T-cell (primary cell): ENCODE measurements at regions not wholly inside any gene's neighbourhood (a gene's known extent, or its start where the extent isn't known, plus 50 kb on each side); places are given as distances from the start of the nearest gene placed in this dataset.

Experiments
- ATAC-seq, 4 experiments: fragments of 200-7000 bp in 3 of 4; fragments of 150-1000 bp in 1 of 4; cut with Tn5 transposase; replicated peaks in 1 of 4; 1 replicate in 3 of 4; 2 replicates in 1 of 4; pipeline ENCODE4 v1.10.0; 2021; ENCODE audit warnings: moderate library complexity in 3 of 4, mild to moderate bottlenecking in 2 of 4, moderate number of reproducible peaks in 1 of 4
- CTCF ChIA-PET, 2 donors: fragments of 300-600 bp; sonication (Branson Sonifier 250); formaldehyde crosslinking; loops; one replicate each; lab custom pipeline; 2022; ENCODE audit warnings: antibody characterized with exemption in 2 of 2; lab: Charles Lee
- POLR2A ChIA-PET, 2 donors: fragments of 300-600 bp; sonication (Branson Sonifier 250); formaldehyde crosslinking; loops; one replicate each; lab custom pipeline; 2022; ENCODE audit warnings: antibody characterized with exemption in 2 of 2; lab: Charles Lee
- DNase-seq, 35 experiments: peaks; one replicate each; pipeline versions ENCODE4 v3.0.0 to v3.0.0-alpha.2; 2013 to 2023
- H3K27ac ChIP-seq: one replicate; pipeline ENCODE4 v1.5.1; 2013; ENCODE audit warnings: low read length
- H3K27me3 ChIP-seq, 2 experiments: replicated peaks in 1 of 2; 1 replicate in 1 of 2; 2 replicates in 1 of 2; pipeline versions ENCODE4 v1.6.1 to v1.7.0; 2013; ENCODE audit warnings: low read length in 1 of 2, mixed read lengths in 1 of 2; ENCODE audit not compliant: control insufficient read depth in 2 of 2, insufficient read depth in 2 of 2; ENCODE audit errors: extremely low read depth in 1 of 2
- H3K36me3 ChIP-seq, 2 donors: 1 replicate in 1 of 2; 2 replicates in 1 of 2; pipeline versions ENCODE4 v1.6.1 to v1.7.0; 2013; ENCODE audit warnings: low read length in 1 of 2; ENCODE audit not compliant: control insufficient read depth in 2 of 2, insufficient read depth in 1 of 2; ENCODE audit errors: extremely low read depth in 1 of 2
- H3K4me1 ChIP-seq, 2 experiments: 1 replicate in 1 of 2; 2 replicates in 1 of 2; pipeline versions ENCODE4 v1.6.1 to v1.7.0; 2013; ENCODE audit warnings: low read length in 2 of 2, mixed read lengths in 1 of 2; ENCODE audit not compliant: insufficient read depth in 2 of 2, control insufficient read depth in 1 of 2; ENCODE audit errors: extremely low read depth in 1 of 2
- H3K4me3 ChIP-seq, 2 donors: 1 replicate in 1 of 2; 2 replicates in 1 of 2; pipeline versions ENCODE4 v1.5.1 to v1.7.0; 2013; ENCODE audit warnings: mild to moderate bottlenecking in 2 of 2, low read length in 1 of 2, moderate library complexity in 1 of 2; ENCODE audit not compliant: control insufficient read depth in 1 of 2; ENCODE audit errors: extremely low read depth in 1 of 2
- H3K9me3 ChIP-seq: 2 replicates; pipeline ENCODE4 v1.7.0; 2013
- H3K27ac Mint-ChIP-seq, 2 donors: one replicate each; pipeline ENCODE4 v1.8.0; 2020 to 2021; ENCODE audit warnings: mild to moderate bottlenecking in 2 of 2, mixed read lengths in 2 of 2
- H3K27me3 Mint-ChIP-seq, 2 donors: one replicate each; pipeline ENCODE4 v1.8.0; 2021 to 2022; ENCODE audit warnings: mixed read lengths in 2 of 2
- H3K36me3 Mint-ChIP-seq: one replicate; pipeline ENCODE4 v1.8.0; 2021; ENCODE audit warnings: mixed read lengths
- H3K4me1 Mint-ChIP-seq, 3 donors: one replicate each; pipeline ENCODE4 v1.8.0; 2020 to 2022; ENCODE audit warnings: mixed read lengths in 3 of 3, mild to moderate bottlenecking in 1 of 3
- H3K4me3 Mint-ChIP-seq, 3 donors: one replicate each; pipeline ENCODE4 v1.8.0; 2020 to 2022; ENCODE audit warnings: mild to moderate bottlenecking in 3 of 3, mixed read lengths in 3 of 3, moderate library complexity in 3 of 3
- H3K9me3 Mint-ChIP-seq, 3 donors: one replicate each; pipeline ENCODE4 v1.8.0; 2020 to 2022; ENCODE audit warnings: mixed read lengths in 3 of 3
- WGBS: methylation state at CpG from one replicate; pipeline ENCODE4 v1.1.5; 2013; ENCODE audit warnings: missing lambda C conversion rate; ENCODE audit not compliant: insufficient coverage; 5-methylcytosine and 5-hydroxymethylcytosine counted together

- H3K36me3 Mint-ChIP-seq, result no peaks in the 10 kb centered on the region
- CTCF ChIA-PET, result no interaction called here
- H3K4me3 Mint-ChIP-seq, result no peak overlapping the region
- H3K27ac Mint-ChIP-seq, result no peak overlapping the region
- no CpG with 5 or more reads among the region's 5 CpGs for WGBS
- peaks cover 0 to 2% (median 0%) of the 10 kb centered on the region in 3 donors for H3K4me1 Mint-ChIP-seq
- no peak for DNase-seq
- no peaks in the 10 kb centered on the region for H3K27me3 ChIP-seq
- no peaks in the 10 kb centered on the region for H3K36me3 ChIP-seq
- peaks cover 4 to 12% of the 10 kb centered on the region in 2 donors for H3K27me3 Mint-ChIP-seq
- no peak for ATAC-seq
- H3K4me3 ChIP-seq, result no peak overlapping the region
- H3K4me1 ChIP-seq, result no peaks in the 10 kb centered on the region
- no peak overlapping the region for H3K27ac ChIP-seq
- no peaks in the 10 kb centered on the region for H3K9me3 Mint-ChIP-seq
- no peaks in the 10 kb centered on the region for H3K9me3 ChIP-seq
- POLR2A ChIA-PET, result no interaction called here
Observed at GRCh38 chr3:181173227-181173626, 183.7 kb upstream of the DNAJC19 start.

DNA sequence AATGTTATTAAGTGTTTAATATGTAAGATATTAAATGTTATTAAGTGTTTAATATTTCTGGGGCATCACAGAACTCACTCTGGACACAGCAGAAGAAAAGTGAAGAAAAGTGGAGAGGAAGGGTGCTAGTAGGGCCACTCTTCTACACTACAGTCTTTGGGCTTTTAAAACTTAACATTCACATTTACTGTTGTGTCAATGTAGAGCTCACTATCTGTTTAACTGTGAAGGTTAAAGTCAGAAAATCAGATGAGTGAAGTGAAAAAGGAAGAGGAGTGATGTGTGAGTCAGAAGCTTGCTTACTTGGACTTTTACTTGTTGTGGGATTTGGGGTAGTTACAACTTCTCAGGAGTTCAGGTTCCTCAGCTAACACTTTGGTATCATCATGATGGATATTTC, 145.3 kb upstream of the DNAJC19 start:
- Histone ChIP-seq H3K36me3 (no peaks in the 10 kb centered on the region), H3K27ac (no peak overlapping the region), H3K4me3 (no peak overlapping the region), H3K27me3 (no peaks in the 10 kb centered on the region), H3K4me1 (no peaks in the 10 kb centered on the region), H3K9me3 (no peaks in the 10 kb centered on the region)
- H3K36me3 Mint-ChIP-seq, result no peaks in the 10 kb centered on the region
- no peaks in the 10 kb centered on the region for H3K27me3 Mint-ChIP-seq
- DNase-seq (no peak), ATAC-seq (no peak)
- ChIA-PET POLR2A (no interaction called here), CTCF (no interaction called here)
- no peaks in the 10 kb centered on the region for H3K4me1 Mint-ChIP-seq
- no peak overlapping the region for H3K27ac Mint-ChIP-seq
- H3K4me3 Mint-ChIP-seq, result no peak overlapping the region
- peaks cover 0 to 5% (median 3%) of the 10 kb centered on the region in 3 donors for H3K9me3 Mint-ChIP-seq

DNA sequence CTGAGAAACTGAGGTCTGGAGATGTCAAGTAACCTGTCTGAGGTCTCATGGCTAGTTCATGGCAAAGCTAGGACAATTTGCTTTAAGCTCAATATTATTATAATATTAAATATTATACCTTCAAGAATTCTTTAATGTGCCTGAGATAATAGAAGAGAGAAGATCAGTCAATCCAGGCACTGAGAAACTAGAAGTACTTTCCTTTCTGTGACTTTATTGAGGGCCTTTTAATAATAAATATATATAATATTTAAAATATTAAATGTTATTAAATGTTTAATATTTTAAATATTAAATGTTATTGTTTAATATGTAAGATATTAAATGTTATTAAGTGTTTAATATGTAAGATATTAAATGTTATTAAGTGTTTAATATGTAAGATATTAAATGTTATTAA, 144.3 kb upstream of the DNAJC19 start:
- H3K4me3 ChIP-seq, result no peak overlapping the region
- Mint-ChIP-seq H3K27ac (no peak overlapping the region), H3K9me3 (peaks cover 0 to 5% (median 3%) of the 10 kb centered on the region in 3 donors), H3K27me3 (no peaks in the 10 kb centered on the region), H3K4me3 (no peak overlapping the region), H3K4me1 (no peaks in the 10 kb centered on the region), H3K36me3 (no peaks in the 10 kb centered on the region)
- H3K4me1 ChIP-seq, result no peaks in the 10 kb centered on the region
- H3K36me3 ChIP-seq, result no peaks in the 10 kb centered on the region
- CTCF ChIA-PET, result interaction anchor here in 1 of 2 donors (0.7 kb wide), 1 partner anchor 289 kb away, joined by 3 read pairs; no protein-coding TSS in a partner anchor
- DNase-seq, result no peak
- no peak for ATAC-seq
- POLR2A ChIA-PET, result no interaction called here
- no peaks in the 10 kb centered on the region for H3K27me3 ChIP-seq
- no peaks in the 10 kb centered on the region for H3K9me3 ChIP-seq
- H3K27ac ChIP-seq, result no peak overlapping the region

DNA sequence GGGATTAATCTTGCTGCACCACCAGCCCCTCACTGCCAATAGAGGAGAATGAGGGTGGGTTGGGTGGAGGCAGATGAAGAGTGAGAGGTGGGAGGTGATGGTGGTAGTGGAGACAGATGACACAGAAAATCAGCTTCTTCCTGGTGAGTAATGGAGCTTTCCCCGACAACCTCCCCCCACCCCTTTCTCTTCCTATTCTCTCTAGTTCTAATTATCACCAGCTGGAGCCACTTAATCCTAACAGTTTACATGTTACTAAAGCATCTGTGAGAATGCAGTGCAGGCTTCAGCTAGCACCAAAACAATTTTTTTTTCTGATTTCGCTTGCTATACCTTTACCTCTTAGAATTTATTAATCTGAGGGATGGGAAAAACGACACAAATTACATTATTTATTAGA, 116.1 kb upstream of the DNAJC19 start:
- ChIA-PET CTCF (no interaction called here), POLR2A (no interaction called here)
- Mint-ChIP-seq H3K9me3 (peaks cover 9 to 14% (median 10%) of the 10 kb centered on the region in 3 donors), H3K36me3 (no peaks in the 10 kb centered on the region), H3K4me1 (no peaks in the 10 kb centered on the region), H3K27ac (no peak overlapping the region), H3K4me3 (no peak overlapping the region), H3K27me3 (peaks cover 0 to 4% of the 10 kb centered on the region in 2 donors)
- Histone ChIP-seq H3K27me3 (no peaks in the 10 kb centered on the region), H3K9me3 (no peaks in the 10 kb centered on the region), H3K4me3 (no peak overlapping the region), H3K27ac (no peak overlapping the region), H3K36me3 (no peaks in the 10 kb centered on the region), H3K4me1 (no peaks in the 10 kb centered on the region)
- DNase-seq (no peak), ATAC-seq (no peak)
- WGBS, result no CpG with 5 or more reads among the region's 3 CpGs

GRCh38 chr3:181103605-181104004, 114.1 kb upstream of the DNAJC19 start:
- Mint-ChIP-seq H3K27me3 (peaks cover 0 to 4% of the 10 kb centered on the region in 2 donors), H3K9me3 (peaks cover 9 to 14% (median 10%) of the 10 kb centered on the region in 3 donors), H3K27ac (no peak overlapping the region), H3K36me3 (no peaks in the 10 kb centered on the region), H3K4me3 (no peak overlapping the region), H3K4me1 (no peaks in the 10 kb centered on the region)
- ChIA-PET CTCF (no interaction called here), POLR2A (interaction anchor here in 1 of 2 donors (0.6 kb wide), 1 partner anchor 1579 kb away, joined by 3 read pairs; no protein-coding TSS in a partner anchor)
- no peaks in the 10 kb centered on the region for H3K9me3 ChIP-seq
- no peaks in the 10 kb centered on the region for H3K36me3 ChIP-seq
- no peak overlapping the region for H3K27ac ChIP-seq
- DNase-seq, result no peak
- no peaks in the 10 kb centered on the region for H3K4me1 ChIP-seq
- no peak overlapping the region for H3K4me3 ChIP-seq
- no peaks in the 10 kb centered on the region for H3K27me3 ChIP-seq
- no peak for ATAC-seq

DNA sequence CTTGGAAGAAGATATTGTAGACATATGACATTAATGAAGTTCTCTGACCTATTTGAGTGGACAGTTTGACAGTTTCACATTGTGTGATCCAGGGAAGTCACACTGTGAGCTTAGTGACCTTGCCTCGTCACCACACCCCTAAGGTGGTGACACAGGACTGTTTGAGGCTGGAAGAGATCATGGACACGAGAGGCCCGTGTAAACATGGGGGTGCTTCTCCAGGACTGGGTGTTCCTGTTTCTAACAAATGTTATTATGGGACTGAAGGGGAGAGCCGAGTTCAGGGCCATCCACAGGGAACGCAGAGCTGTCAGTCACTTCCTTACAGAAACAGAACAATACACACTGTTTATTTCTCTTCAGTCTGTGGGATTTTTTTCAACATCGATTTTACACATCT, 96.5 kb upstream of the DNAJC19 start:
- Histone ChIP-seq H3K4me3 (no peak overlapping the region), H3K27me3 (no peaks in the 10 kb centered on the region), H3K4me1 (no peaks in the 10 kb centered on the region), H3K27ac (no peak overlapping the region), H3K36me3 (no peaks in the 10 kb centered on the region), H3K9me3 (no peaks in the 10 kb centered on the region)
- no peak overlapping the region for H3K4me3 Mint-ChIP-seq
- H3K36me3 Mint-ChIP-seq, result no peaks in the 10 kb centered on the region
- ChIA-PET CTCF (no interaction called here), POLR2A (no interaction called here)
- no peak for ATAC-seq
- no peak overlapping the region for H3K27ac Mint-ChIP-seq
- WGBS, result 60% methylated on average over 1 of the region's 6 CpGs
- no peak for DNase-seq
- H3K9me3 Mint-ChIP-seq, result peaks cover 0 to 6% (median 5%) of the 10 kb centered on the region in 3 donors
- no peaks in the 10 kb centered on the region for H3K4me1 Mint-ChIP-seq
- H3K27me3 Mint-ChIP-seq, result peaks cover 0 to 5% of the 10 kb centered on the region in 2 donors

DNA sequence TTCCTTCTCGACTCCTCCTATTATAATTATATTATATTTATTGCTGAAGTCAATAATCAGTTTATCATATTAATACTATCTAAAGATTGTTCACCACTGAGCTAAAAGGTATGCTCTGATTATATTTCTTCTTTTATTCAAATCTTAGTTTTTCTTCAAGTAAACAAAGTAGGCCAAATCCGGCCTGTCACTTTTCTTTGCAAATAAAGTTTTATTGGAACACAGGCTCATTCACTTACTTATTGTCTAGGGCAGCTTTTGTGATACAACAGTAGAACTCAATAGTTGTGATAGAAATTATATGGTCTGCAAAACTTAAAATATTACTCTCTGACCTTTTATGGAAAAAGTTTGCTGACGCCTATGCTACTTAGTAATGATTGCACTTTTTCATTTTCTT, 92.4 kb upstream of the DNAJC19 start:
- Mint-ChIP-seq H3K36me3 (no peaks in the 10 kb centered on the region), H3K4me3 (no peak overlapping the region), H3K27ac (no peak overlapping the region), H3K4me1 (no peaks in the 10 kb centered on the region), H3K9me3 (no peaks in the 10 kb centered on the region), H3K27me3 (no peaks in the 10 kb centered on the region)
- H3K9me3 ChIP-seq, result no peaks in the 10 kb centered on the region
- H3K27ac ChIP-seq, result no peak overlapping the region
- ChIA-PET CTCF (no interaction called here), POLR2A (no interaction called here)
- H3K27me3 ChIP-seq, result no peaks in the 10 kb centered on the region
- no peak overlapping the region for H3K4me3 ChIP-seq
- ATAC-seq (no peak), DNase-seq (no peak)
- no CpG with 5 or more reads among the region's 3 CpGs for whole genome bisulfite sequencing
- no peaks in the 10 kb centered on the region for H3K36me3 ChIP-seq
- H3K4me1 ChIP-seq, result no peaks in the 10 kb centered on the region
